Fibroblast of lung (primary cell): ENCODE measurements at regions not wholly inside any gene's neighbourhood (a gene's known extent, or its start where the extent isn't known, plus 50 kb on each side); places are given as distances from the start of the nearest gene placed in this dataset.

ENCODE experiments used
- DNase-seq, 2 donors: peaks; one replicate each; pipeline versions ENCODE4 v3.0.0 to v3.0.0-alpha.2; 2010; ENCODE audit warnings: low read depth in 2 of 2
- H2AFZ ChIP-seq: 2 replicates; pipeline ENCODE4 v1.5.1; 2012; ENCODE audit warnings: low read length, control low read depth, inconsistent platforms
- H3K27ac ChIP-seq: 2 replicates; pipeline ENCODE4 v1.5.1; 2011; ENCODE audit warnings: low read length, control low read depth; ENCODE audit not compliant: insufficient read depth
- H3K27me3 ChIP-seq: 2 replicates; pipeline ENCODE4 v1.5.1; 2011; ENCODE audit warnings: mild to moderate bottlenecking, low read length; ENCODE audit not compliant: control insufficient read depth, insufficient read depth
- H3K36me3 ChIP-seq: 2 replicates; pipeline ENCODE4 v1.5.1; 2011; ENCODE audit warnings: low read length; ENCODE audit not compliant: control insufficient read depth, insufficient read depth
- H3K4me1 ChIP-seq: 2 replicates; pipeline ENCODE4 v1.5.1; 2011; ENCODE audit warnings: low read length; ENCODE audit not compliant: control insufficient read depth, insufficient read depth; ENCODE audit errors: extremely low read depth
- H3K4me2 ChIP-seq: 2 replicates; pipeline ENCODE4 v1.5.1; 2011; ENCODE audit warnings: low read length, control low read depth; ENCODE audit not compliant: insufficient read depth; ENCODE audit errors: extremely low read depth
- H3K4me3 ChIP-seq, 4 experiments: fragments of 200-600 bp in 1 of 4; sonication (generic) in 1 of 4; replicated peaks in 1 of 4; 2 replicates each; pipeline ENCODE4 v1.5.1; 2011 to 2016; ENCODE audit warnings: low read length in 4 of 4, low read depth in 3 of 4, mild to moderate bottlenecking in 3 of 4, control low read depth in 2 of 4, inconsistent platforms in 1 of 4, mixed read lengths in 1 of 4; ENCODE audit not compliant: insufficient read depth in 1 of 4; ENCODE audit errors: control extremely low read depth in 1 of 4
- H3K79me2 ChIP-seq: 2 replicates; pipeline ENCODE4 v1.5.1; 2012; ENCODE audit warnings: mild to moderate bottlenecking, low read length, inconsistent platforms; ENCODE audit not compliant: control insufficient read depth, insufficient read depth
- H3K9ac ChIP-seq: 2 replicates; pipeline ENCODE4 v1.5.1; 2011; ENCODE audit warnings: mild to moderate bottlenecking, low read length, control low read depth; ENCODE audit not compliant: insufficient read depth
- H3K9me3 ChIP-seq: 2 replicates; pipeline ENCODE4 v1.5.1; 2012; ENCODE audit warnings: low read depth, low read length; ENCODE audit not compliant: control insufficient read depth, insufficient read depth
- H4K20me1 ChIP-seq: 2 replicates; pipeline ENCODE4 v1.5.1; 2011; ENCODE audit warnings: low read length; ENCODE audit not compliant: control insufficient read depth, insufficient read depth; ENCODE audit errors: extremely low read depth
- CTCF ChIP-seq, 2 donors: IDR thresholded peaks in 1 of 2; conservative IDR thresholded peaks in 1 of 2; 1 replicate in 1 of 2; 2 replicates in 1 of 2; pipeline ENCODE4 v1.5.1; 2011 to 2012; ENCODE audit warnings: low read length in 2 of 2, control low read depth in 1 of 2, inconsistent platforms in 1 of 2, low read depth in 1 of 2, mild to moderate bottlenecking in 1 of 2
- EZH2 ChIP-seq: IDR thresholded peaks from 2 replicates; pipeline ENCODE4 v1.5.1; 2012; ENCODE audit warnings: low read length, control low read depth, mild to moderate bottlenecking; ENCODE audit errors: missing control alignments

GRCh38 chr9:31359071-31359470, 1025.4 kb upstream of the ACO1 start:
- no peak overlapping the region for H2AFZ ChIP-seq
- no peak for DNase-seq
- no peak overlapping the region for H3K27ac ChIP-seq
- TF ChIP-seq CTCF (conservative IDR thresholded peaks at IDR 0.05 in 1 of 2, IDR thresholded peaks at IDR 0.05 in 1 of 2; ENCODE audit: low read depth in 1 of 2, low read length in 2 of 2) (no peak), EZH2 (no peak)
- H3K9me3 ChIP-seq = no peaks in the 10 kb centered on the region
- no peak overlapping the region for H3K4me2 ChIP-seq
- no peaks in the 10 kb centered on the region for H3K79me2 ChIP-seq
- H3K4me1 ChIP-seq = no peaks in the 10 kb centered on the region
- no peak overlapping the region for H3K4me3 ChIP-seq
- no peak overlapping the region for H3K9ac ChIP-seq
- no peaks in the 10 kb centered on the region for H3K36me3 ChIP-seq
- no peaks in the 10 kb centered on the region for H3K27me3 ChIP-seq
- no peaks in the 10 kb centered on the region for H4K20me1 ChIP-seq

- Histone ChIP-seq H3K9me3 (no peaks in the 10 kb centered on the region), H3K79me2 (no peaks in the 10 kb centered on the region), H3K36me3 (no peaks in the 10 kb centered on the region), H3K4me3 (no peak overlapping the region), H3K4me1 (no peaks in the 10 kb centered on the region), H2AFZ (no peak overlapping the region), H3K4me2 (no peak overlapping the region), H3K27me3 (no peaks in the 10 kb centered on the region), H4K20me1 (no peaks in the 10 kb centered on the region), H3K27ac (no peak overlapping the region), H3K9ac (no peak overlapping the region)
- DNase-seq = no peak
- TF ChIP-seq EZH2 = no peak
- no peak for TF ChIP-seq CTCF (conservative IDR thresholded peaks at IDR 0.05 in 1 of 2, IDR thresholded peaks at IDR 0.05 in 1 of 2; ENCODE audit: low read depth in 1 of 2, low read length in 2 of 2)
These were observed 1020.3 kb upstream of the ACO1 start for GRCh38 chr9:31364171-31364570.

- Histone ChIP-seq H3K27ac (no peak overlapping the region), H3K36me3 (no peaks in the 10 kb centered on the region), H3K4me1 (no peaks in the 10 kb centered on the region), H4K20me1 (no peaks in the 10 kb centered on the region), H3K79me2 (no peaks in the 10 kb centered on the region), H2AFZ (no peak overlapping the region), H3K27me3 (no peaks in the 10 kb centered on the region), H3K4me3 (no peak overlapping the region), H3K9me3 (no peaks in the 10 kb centered on the region), H3K4me2 (no peak overlapping the region), H3K9ac (no peak overlapping the region)
- TF ChIP-seq EZH2 = no peak
- TF ChIP-seq CTCF (conservative IDR thresholded peaks at IDR 0.05 in 1 of 2, IDR thresholded peaks at IDR 0.05 in 1 of 2; ENCODE audit: low read depth in 1 of 2, low read length in 2 of 2) = no peak
- DNase-seq = no peak
These were observed 1011.5 kb upstream of the ACO1 start for GRCh38 chr9:31372799-31373587.
